ENCODE measurements at regions not wholly inside any gene's neighbourhood (a gene's known extent, or its start where the extent isn't known, plus 50 kb on each side); places are given as distances from the start of the nearest gene placed in this dataset.

- H3K4me3 ChIP-seq, result no peak overlapping the region
Measured at GRCh38 chr17:71740866-71741265, 380.0 kb upstream of the SOX9 start.

GRCh38 chr17:71741836-71742235 lies 379.0 kb upstream of the SOX9 start:
- Histone ChIP-seq H3K4me3 (no peak overlapping the region), H3K4me1 (no peaks in the 10 kb centered on the region), H3K9me3 (no peaks in the 10 kb centered on the region), H3K27ac (no peak overlapping the region), H3K27me3 (no peaks in the 10 kb centered on the region), H3K36me3 (no peaks in the 10 kb centered on the region)
- no peak for DNase-seq (ENCODE audit: low spot score in 2 of 2)
- TF ChIP-seq EP300 (IDR thresholded peaks at IDR 0.05) (no peak), POLR2A (IDR thresholded peaks at IDR 0.05) (no peak), CTCF (IDR thresholded peaks at IDR 0.05) (no peak), POLR2AphosphoS5 (IDR thresholded peaks at IDR 0.05) (no peak)

More at GRCh38 chr17:71740866-71741265, 380.0 kb upstream of the SOX9 start:
- no peak for TF ChIP-seq POLR2AphosphoS5 (IDR thresholded peaks at IDR 0.05)
- Histone ChIP-seq H3K36me3 (no peaks in the 10 kb centered on the region), H3K4me1 (no peaks in the 10 kb centered on the region), H3K9me3 (no peaks in the 10 kb centered on the region), H3K27ac (no peak overlapping the region), H3K27me3 (no peaks in the 10 kb centered on the region)
- 73% methylated on average over 3 of the region's 3 CpGs for WGBS
- DNase-seq (ENCODE audit: low spot score in 2 of 2), result no peak

- Histone ChIP-seq H3K4me3 (no peak overlapping the region), H3K9me3 (no peaks in the 10 kb centered on the region), H3K36me3 (no peaks in the 10 kb centered on the region), H3K27ac (no peak overlapping the region), H3K27me3 (peaks cover 5% of the 10 kb centered on the region), H3K4me1 (no peaks in the 10 kb centered on the region)
- no peak for DNase-seq (ENCODE audit: low spot score in 2 of 2)
- TF ChIP-seq CTCF (IDR thresholded peaks at IDR 0.05) (no peak), EP300 (IDR thresholded peaks at IDR 0.05) (no peak), POLR2AphosphoS5 (IDR thresholded peaks at IDR 0.05) (no peak), POLR2A (IDR thresholded peaks at IDR 0.05) (no peak)
Measured at GRCh38 chr17:71748872-71749271, 371.9 kb upstream of the SOX9 start.

- WGBS, result 76% methylated on average over 3 of the region's 3 CpGs
- H3K36me3 ChIP-seq, result no peaks in the 10 kb centered on the region
- no peaks in the 10 kb centered on the region for H3K4me1 ChIP-seq
- no peaks in the 10 kb centered on the region for H3K9me3 ChIP-seq
- no peak for TF ChIP-seq POLR2AphosphoS5 (IDR thresholded peaks at IDR 0.05)
- peaks cover 5% of the 10 kb centered on the region for H3K27me3 ChIP-seq
- no peak overlapping the region for H3K27ac ChIP-seq
- H3K4me3 ChIP-seq, result no peak overlapping the region
- no peak for DNase-seq (ENCODE audit: low spot score in 2 of 2)
Measured at GRCh38 chr17:71753070-71753469, 367.8 kb upstream of the SOX9 start.

GRCh38 chr17:71757156-71757555 lies 363.7 kb upstream of the SOX9 start:
- DNase-seq (ENCODE audit: low spot score in 2 of 2), result no peak
- Histone ChIP-seq H3K27me3 (peaks cover 2% of the 10 kb centered on the region), H3K36me3 (no peaks in the 10 kb centered on the region), H3K4me1 (no peaks in the 10 kb centered on the region), H3K9me3 (no peaks in the 10 kb centered on the region), H3K4me3 (no peak overlapping the region), H3K27ac (no peak overlapping the region)
- WGBS, result 85% methylated on average over 5 of the region's 5 CpGs
- TF ChIP-seq POLR2AphosphoS5 (IDR thresholded peaks at IDR 0.05) (no peak), EP300 (IDR thresholded peaks at IDR 0.05) (no peak), POLR2A (IDR thresholded peaks at IDR 0.05) (no peak)

- no peaks in the 10 kb centered on the region for H3K27me3 ChIP-seq
- DNase-seq (ENCODE audit: low spot score in 2 of 2), result no peak
- no peak overlapping the region for H3K27ac ChIP-seq
- no peaks in the 10 kb centered on the region for H3K36me3 ChIP-seq
- H3K4me1 ChIP-seq, result no peaks in the 10 kb centered on the region
- WGBS, result 98% methylated on average over 1 of the region's 1 CpG
- TF ChIP-seq POLR2AphosphoS5 (IDR thresholded peaks at IDR 0.05), result no peak
- no peak for TF ChIP-seq CTCF (IDR thresholded peaks at IDR 0.05)
- TF ChIP-seq POLR2A (IDR thresholded peaks at IDR 0.05), result no peak
- TF ChIP-seq EP300 (IDR thresholded peaks at IDR 0.05), result no peak
- H3K4me3 ChIP-seq, result no peak overlapping the region
- H3K9me3 ChIP-seq, result no peaks in the 10 kb centered on the region
Measured at GRCh38 chr17:71757956-71758355, 362.9 kb upstream of the SOX9 start.

GRCh38 chr17:71759422-71760060 lies 361.3 kb upstream of the SOX9 start:
- no peak overlapping the region for H3K4me3 ChIP-seq
- DNase-seq (ENCODE audit: low spot score in 2 of 2), result no peak
- no peak overlapping the region for H3K27ac ChIP-seq
- no peaks in the 10 kb centered on the region for H3K4me1 ChIP-seq
- H3K27me3 ChIP-seq, result peaks cover 3% of the 10 kb centered on the region
- no peaks in the 10 kb centered on the region for H3K36me3 ChIP-seq
- 80% methylated on average over 8 of the region's 8 CpGs for WGBS
- H3K9me3 ChIP-seq, result no peaks in the 10 kb centered on the region
- no peak for TF ChIP-seq POLR2A (IDR thresholded peaks at IDR 0.05)
- TF ChIP-seq CTCF (IDR thresholded peaks at IDR 0.05), result no peak
- no peak for TF ChIP-seq EP300 (IDR thresholded peaks at IDR 0.05)
- no peak for TF ChIP-seq POLR2AphosphoS5 (IDR thresholded peaks at IDR 0.05)
